ENCODE measurements at regions not wholly inside any gene's neighbourhood (a gene's known extent, or its start where the extent isn't known, plus 50 kb on each side); places are given as distances from the start of the nearest gene placed in this dataset.

GRCh38 chr3:72517336-72517735, 330.9 kb downstream of the SHQ1 start:
- Histone ChIP-seq H3K27ac (no peak overlapping the region), H3K36me3 (no peaks in the 10 kb centered on the region), H3K4me3 (no peak overlapping the region), H3K4me1 (no peaks in the 10 kb centered on the region), H3K9me3 (no peaks in the 10 kb centered on the region), H3K27me3 (no peaks in the 10 kb centered on the region)
- in situ Hi-C loops (cut with MboI; ENCODE audit: low sequenced_read_pairs in 4 of 4) = no loop called here
- no peak for ATAC-seq
- TF ChIP-seq CTCF (IDR thresholded peaks at IDR 0.05 in 4 of 5, conservative IDR thresholded peaks at IDR 0.05 in 1 of 5) = no peak
- TF ChIP-seq POLR2A (IDR thresholded peaks at IDR 0.05) = no peak
- intact Hi-C loops (cut with DNase I; ENCODE audit: low total_unique reads) = no loop called here
- DNase-seq = no peak

GRCh38 chr3:72516361-72516760, 331.9 kb downstream of the SHQ1 start:
- DNase-seq (no peak), ATAC-seq (no peak)
- Histone ChIP-seq H3K4me3 (no peak overlapping the region), H3K4me1 (no peaks in the 10 kb centered on the region), H3K36me3 (no peaks in the 10 kb centered on the region), H3K27ac (no peak overlapping the region), H3K9me3 (no peaks in the 10 kb centered on the region), H3K27me3 (no peaks in the 10 kb centered on the region)
- in situ Hi-C loops (cut with MboI; ENCODE audit: low sequenced_read_pairs in 4 of 4) (no loop called here), intact Hi-C loops (cut with DNase I; ENCODE audit: low total_unique reads) (no loop called here)
- TF ChIP-seq CTCF (IDR thresholded peaks at IDR 0.05 in 4 of 5, conservative IDR thresholded peaks at IDR 0.05 in 1 of 5) = no peak

- no peaks in the 10 kb centered on the region for H3K9me3 ChIP-seq
- no peaks in the 10 kb centered on the region for H3K27me3 ChIP-seq
- H3K27ac ChIP-seq = no peak overlapping the region
- H3K4me1 ChIP-seq = no peaks in the 10 kb centered on the region
- in situ Hi-C loops (cut with MboI; ENCODE audit: low sequenced_read_pairs in 4 of 4) = no loop called here
- no peak overlapping the region for H3K4me3 ChIP-seq
- no peaks in the 10 kb centered on the region for H3K36me3 ChIP-seq
- no peak for ATAC-seq
- intact Hi-C loops (cut with DNase I; ENCODE audit: low total_unique reads) = no loop called here
- TF ChIP-seq CTCF (IDR thresholded peaks at IDR 0.05 in 4 of 5, conservative IDR thresholded peaks at IDR 0.05 in 1 of 5) (no peak), POLR2A (IDR thresholded peaks at IDR 0.05) (no peak)
- no peak for DNase-seq
Observed at GRCh38 chr3:72515941-72516340, 332.3 kb downstream of the SHQ1 start.

- H3K4me1 ChIP-seq = no peaks in the 10 kb centered on the region
- H3K27ac ChIP-seq = no peak overlapping the region
- TF ChIP-seq POLR2A (IDR thresholded peaks at IDR 0.05) = no peak
- TF ChIP-seq CTCF (IDR thresholded peaks at IDR 0.05 in 4 of 5, conservative IDR thresholded peaks at IDR 0.05 in 1 of 5) = no peak
- H3K9me3 ChIP-seq = no peaks in the 10 kb centered on the region
- intact Hi-C loops (cut with DNase I; ENCODE audit: low total_unique reads) = no loop called here
- H3K27me3 ChIP-seq = no peaks in the 10 kb centered on the region
- in situ Hi-C loops (cut with MboI; ENCODE audit: low sequenced_read_pairs in 4 of 4) = no loop called here
- H3K4me3 ChIP-seq = no peak overlapping the region
- H3K36me3 ChIP-seq = no peaks in the 10 kb centered on the region
- DNase-seq (no peak), ATAC-seq (no peak)
Observed at GRCh38 chr3:72515281-72515680, 333.0 kb downstream of the SHQ1 start.

DNA sequence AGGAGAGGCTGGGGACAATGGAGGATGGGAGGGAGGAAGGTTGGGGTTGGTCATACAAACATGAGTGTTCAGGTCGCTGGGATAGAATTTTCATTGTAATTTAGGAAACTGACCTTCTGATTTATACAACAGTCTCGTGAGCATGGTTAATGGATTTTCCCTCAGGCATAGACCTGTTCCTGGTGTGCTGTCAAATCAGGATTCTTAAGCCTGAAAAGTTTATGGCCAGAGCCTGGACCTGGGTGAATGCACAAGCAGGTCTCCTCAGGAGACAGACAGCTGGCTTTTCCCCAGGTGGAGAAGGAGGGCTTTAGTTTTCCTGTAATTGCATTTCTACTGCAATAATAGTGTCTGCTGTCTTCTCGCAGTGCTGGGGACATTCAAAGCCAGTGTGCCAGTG, 338.0 kb downstream of the SHQ1 start:
- in situ Hi-C loops (cut with MboI; ENCODE audit: low sequenced_read_pairs in 4 of 4) = no loop called here
- intact Hi-C loops (cut with DNase I; ENCODE audit: low total_unique reads) = no loop called here
- H3K27ac ChIP-seq = no peak overlapping the region
- no peaks in the 10 kb centered on the region for H3K9me3 ChIP-seq
- H3K4me3 ChIP-seq = no peak overlapping the region
- no peaks in the 10 kb centered on the region for H3K36me3 ChIP-seq
- H3K4me1 ChIP-seq = no peaks in the 10 kb centered on the region
- TF ChIP-seq POLR2A (IDR thresholded peaks at IDR 0.05) (no peak), CTCF (IDR thresholded peaks at IDR 0.05 in 4 of 5, conservative IDR thresholded peaks at IDR 0.05 in 1 of 5) (no peak)
- DNase-seq (no peak), ATAC-seq (no peak)
- H3K27me3 ChIP-seq = no peaks in the 10 kb centered on the region

All from gastrocnemius medialis (tissue), 4 donors.